Body of pancreas (tissue), 4 donors: ENCODE measurements at regions not wholly inside any gene's neighbourhood (a gene's known extent, or its start where the extent isn't known, plus 50 kb on each side); places are given as distances from the start of the nearest gene placed in this dataset.
"Not testable (repeated sequence)": the region's sequence is repeated elsewhere in the genome, so short reads cannot be mapped to it uniquely, and the experiment has no call there.

Source experiments
- ATAC-seq: fragments of 150-250 bp; one replicate; pipeline ENCODE4 v1.9.1; 2016
- DNase-seq, 4 donors: peaks; one replicate each; pipeline ENCODE4 v3.0.0-alpha.2; 2019
- H3K27ac ChIP-seq, 4 donors: fragments of 200-600 bp; sonication (generic); 1 replicate in 3 of 4; 2 replicates in 1 of 4; pipeline versions ENCODE4 v1.5.1 to v1.6.1; 2016 to 2019; ENCODE audit warnings: mild to moderate bottlenecking in 1 of 4, mixed read lengths in 1 of 4, moderate library complexity in 1 of 4
- H3K27me3 ChIP-seq, 2 donors: fragments of 200-600 bp; sonication (generic); one replicate each; pipeline ENCODE4 v1.6.0; 2016; ENCODE audit warnings: mild to moderate bottlenecking in 1 of 2
- H3K36me3 ChIP-seq, 2 donors: fragments of 200-600 bp; sonication (generic); replicated peaks in 1 of 2; 2 replicates each; pipeline ENCODE4 v1.5.1; 2016; ENCODE audit warnings: low read depth in 2 of 2; ENCODE audit not compliant: insufficient read depth in 1 of 2
- H3K4me1 ChIP-seq: fragments of 200-600 bp; sonication (generic); one replicate; pipeline ENCODE4 v1.6.0; 2016
- H3K4me3 ChIP-seq, 2 donors: fragments of 200-600 bp; sonication (generic); 1 replicate in 1 of 2; 2 replicates in 1 of 2; pipeline ENCODE4 v1.5.1; 2016 to 2019
- H3K9me3 ChIP-seq, 3 donors: fragments of 200-600 bp; sonication (generic); 1 replicate in 2 of 3; 2 replicates in 1 of 3; pipeline ENCODE4 v1.5.1; 2016
- POLR2A ChIP-seq, 3 donors: fragments of 450-650 bp; IDR thresholded peaks; one replicate each; pipeline ENCODE4 v1.6.1; 2016; ENCODE audit warnings: antibody characterized with exemption in 3 of 3, mild to moderate bottlenecking in 2 of 3
- WGBS, 2 donors: methylation state at CpG; one replicate each; pipeline ENCODE4 v1.1.5; 2017; 5-methylcytosine and 5-hydroxymethylcytosine counted together
- intact Hi-C: fragments of 100-400 bp; cut with DNase I; formaldehyde crosslinking; loops from one replicate; pipeline ENCODE4 v1.15.1; 2023
- TF ChIP-seq, protein P1 (sequence below), 7 experiments: fragments of 450-650 bp in 4 of 7; fragments of 200-600 bp in 3 of 7; sonication (generic) in 3 of 7; IDR thresholded peaks; one replicate each; pipeline ENCODE4 v1.5.1; 2016 to 2019; ENCODE audit warnings: antibody characterized with exemption in 7 of 7

DNA sequence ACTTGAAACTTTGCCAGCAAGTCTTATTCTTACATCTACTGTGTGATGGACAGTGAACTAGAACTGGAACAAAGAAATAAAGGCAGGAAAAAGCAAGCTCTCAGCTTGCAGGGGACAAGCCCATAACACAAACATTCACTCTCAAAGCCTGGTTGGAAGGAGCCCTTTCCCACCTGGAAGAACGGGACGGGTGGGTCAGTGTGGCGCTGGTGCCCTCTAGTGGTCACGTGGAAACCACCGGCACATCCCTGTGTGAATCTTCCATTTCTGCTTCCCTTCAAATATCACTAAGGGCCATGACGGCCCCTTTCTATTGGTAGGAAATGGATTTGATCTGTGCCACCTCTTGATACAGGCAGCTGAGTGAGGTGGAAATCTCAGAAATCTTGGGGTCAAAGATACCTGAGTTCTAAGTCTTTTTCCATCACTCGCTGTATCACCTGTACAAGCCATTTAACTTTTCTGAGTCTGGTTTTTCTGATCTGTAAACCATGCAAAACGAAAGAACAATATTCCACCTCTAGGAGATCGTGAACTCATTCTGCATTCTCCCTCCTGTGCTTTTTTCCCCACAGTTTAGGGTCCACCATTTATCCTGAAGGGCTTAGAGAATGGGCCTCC lies 211.6 kb downstream of the MSX2 start:
- Histone ChIP-seq H3K36me3 (no peaks in the 10 kb centered on the region), H3K27ac (no peak overlapping the region), H3K4me1 (no peaks in the 10 kb centered on the region), H3K27me3 (no peaks in the 10 kb centered on the region), H3K9me3 (no peaks in the 10 kb centered on the region), H3K4me3 (no peak overlapping the region)
- 15 to 16% methylated on average over 9 of the region's 9 CpGs for WGBS, 2 donors
- intact Hi-C loops, result loop anchor here (10.0 kb wide), 1 partner anchor 521 kb away; no protein-coding TSS in a partner anchor
- TF ChIP-seq POLR2A (IDR thresholded peaks at IDR 0.05), result no peak
- TF ChIP-seq, protein P1, sequence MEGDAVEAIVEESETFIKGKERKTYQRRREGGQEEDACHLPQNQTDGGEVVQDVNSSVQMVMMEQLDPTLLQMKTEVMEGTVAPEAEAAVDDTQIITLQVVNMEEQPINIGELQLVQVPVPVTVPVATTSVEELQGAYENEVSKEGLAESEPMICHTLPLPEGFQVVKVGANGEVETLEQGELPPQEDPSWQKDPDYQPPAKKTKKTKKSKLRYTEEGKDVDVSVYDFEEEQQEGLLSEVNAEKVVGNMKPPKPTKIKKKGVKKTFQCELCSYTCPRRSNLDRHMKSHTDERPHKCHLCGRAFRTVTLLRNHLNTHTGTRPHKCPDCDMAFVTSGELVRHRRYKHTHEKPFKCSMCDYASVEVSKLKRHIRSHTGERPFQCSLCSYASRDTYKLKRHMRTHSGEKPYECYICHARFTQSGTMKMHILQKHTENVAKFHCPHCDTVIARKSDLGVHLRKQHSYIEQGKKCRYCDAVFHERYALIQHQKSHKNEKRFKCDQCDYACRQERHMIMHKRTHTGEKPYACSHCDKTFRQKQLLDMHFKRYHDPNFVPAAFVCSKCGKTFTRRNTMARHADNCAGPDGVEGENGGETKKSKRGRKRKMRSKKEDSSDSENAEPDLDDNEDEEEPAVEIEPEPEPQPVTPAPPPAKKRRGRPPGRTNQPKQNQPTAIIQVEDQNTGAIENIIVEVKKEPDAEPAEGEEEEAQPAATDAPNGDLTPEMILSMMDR (IDR thresholded peaks at IDR 0.05), result peak; percentile 72 to 92 (median 75)
- peak; percentile 52 for ATAC-seq
- peak; percentile 52 to 67 (median 62) for DNase-seq

DNA sequence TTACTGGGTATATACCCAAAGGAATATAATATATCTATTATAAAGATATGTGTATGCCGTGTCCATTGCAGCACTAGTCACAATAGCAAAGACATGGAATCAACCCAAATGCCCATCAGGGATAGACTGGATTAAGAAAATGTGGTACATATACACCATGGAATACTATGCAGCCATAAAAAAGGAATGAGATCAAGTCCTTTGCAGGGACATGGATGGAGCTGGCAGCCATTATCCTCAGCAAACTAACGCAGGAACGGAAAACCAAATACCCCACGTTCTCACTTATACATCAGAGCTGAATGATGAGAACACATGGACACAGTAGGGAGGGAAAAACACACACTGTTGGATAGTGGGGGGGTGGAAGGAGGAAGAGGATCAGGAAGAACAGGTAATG lies 206.7 kb downstream of the MSX2 start:
- not testable (repeated sequence) for H3K36me3 ChIP-seq, DNase-seq, ATAC-seq, H3K27me3 ChIP-seq, H3K9me3 ChIP-seq, H3K4me1 ChIP-seq, H3K27ac ChIP-seq, H3K4me3 ChIP-seq
- intact Hi-C loops, result loop anchor here (10.0 kb wide), 1 partner anchor 516 kb away; no protein-coding TSS in a partner anchor
- WGBS, 2 donors, result 84 to 89% methylated on average over 4 of the region's 4 CpGs

DNA sequence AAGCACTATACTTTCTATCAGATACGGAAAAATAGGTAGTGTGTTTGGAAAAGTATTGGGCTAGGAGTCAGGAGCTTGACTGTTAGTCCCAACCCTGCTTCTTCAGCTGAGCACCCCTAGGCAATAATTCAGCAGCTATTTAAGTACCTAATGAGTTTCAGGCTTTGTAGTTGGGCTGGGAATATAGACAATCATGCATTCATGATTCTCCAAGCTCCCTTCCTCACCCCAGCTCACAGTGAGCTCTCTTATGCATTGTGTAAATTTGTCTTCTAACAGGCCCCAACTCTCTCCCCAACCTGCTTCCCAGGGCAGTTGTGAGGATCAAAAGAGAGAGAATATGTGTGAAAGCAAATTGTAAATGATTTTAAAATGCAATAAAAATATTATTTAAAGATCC lies 201.2 kb downstream of the MSX2 start:
- intact Hi-C loops, result no loop called here
- Histone ChIP-seq H3K9me3 (no peaks in the 10 kb centered on the region), H3K27me3 (no peaks in the 10 kb centered on the region), H3K27ac (no peak overlapping the region), H3K36me3 (no peaks in the 10 kb centered on the region), H3K4me3 (no peak overlapping the region), H3K4me1 (no peaks in the 10 kb centered on the region)
- DNase-seq, result no peak
- TF ChIP-seq, protein P1 (IDR thresholded peaks at IDR 0.05), result no peak
- TF ChIP-seq POLR2A (IDR thresholded peaks at IDR 0.05), result no peak
- no peak for ATAC-seq
- 95 to 96% methylated on average over 1 of the region's 1 CpG for WGBS, 2 donors

DNA sequence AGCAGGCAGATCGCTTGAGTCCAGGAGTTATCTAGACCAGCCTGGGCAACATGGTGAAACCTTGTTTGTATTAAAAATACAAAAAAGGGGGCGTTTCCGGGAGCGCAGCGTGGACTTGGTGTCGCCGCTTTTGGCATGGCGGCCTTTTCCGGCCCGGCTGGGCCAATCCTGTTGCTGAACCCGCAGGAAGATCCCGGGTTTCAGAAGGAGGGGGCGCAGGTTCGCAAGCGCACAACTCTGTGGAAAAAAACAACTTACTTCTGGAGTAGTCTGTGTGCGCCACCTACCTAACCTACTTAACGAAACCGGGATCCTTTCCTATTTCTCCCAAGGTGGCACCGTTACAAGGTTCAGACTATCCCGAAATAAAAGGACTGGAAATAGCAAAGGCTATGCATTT lies 198.6 kb downstream of the MSX2 start:
- H3K9me3 ChIP-seq, result no peaks in the 10 kb centered on the region
- no peak for ATAC-seq
- H3K27ac ChIP-seq, result no peak overlapping the region
- H3K27me3 ChIP-seq, result no peaks in the 10 kb centered on the region
- no peaks in the 10 kb centered on the region for H3K36me3 ChIP-seq
- TF ChIP-seq, protein P1 (IDR thresholded peaks at IDR 0.05), result no peak
- TF ChIP-seq POLR2A (IDR thresholded peaks at IDR 0.05), result no peak
- no peak for DNase-seq
- no peak overlapping the region for H3K4me3 ChIP-seq
- no peaks in the 10 kb centered on the region for H3K4me1 ChIP-seq
- 83 to 93% methylated on average over 20 of the region's 20 CpGs for WGBS, 2 donors
- intact Hi-C loops, result no loop called here

DNA sequence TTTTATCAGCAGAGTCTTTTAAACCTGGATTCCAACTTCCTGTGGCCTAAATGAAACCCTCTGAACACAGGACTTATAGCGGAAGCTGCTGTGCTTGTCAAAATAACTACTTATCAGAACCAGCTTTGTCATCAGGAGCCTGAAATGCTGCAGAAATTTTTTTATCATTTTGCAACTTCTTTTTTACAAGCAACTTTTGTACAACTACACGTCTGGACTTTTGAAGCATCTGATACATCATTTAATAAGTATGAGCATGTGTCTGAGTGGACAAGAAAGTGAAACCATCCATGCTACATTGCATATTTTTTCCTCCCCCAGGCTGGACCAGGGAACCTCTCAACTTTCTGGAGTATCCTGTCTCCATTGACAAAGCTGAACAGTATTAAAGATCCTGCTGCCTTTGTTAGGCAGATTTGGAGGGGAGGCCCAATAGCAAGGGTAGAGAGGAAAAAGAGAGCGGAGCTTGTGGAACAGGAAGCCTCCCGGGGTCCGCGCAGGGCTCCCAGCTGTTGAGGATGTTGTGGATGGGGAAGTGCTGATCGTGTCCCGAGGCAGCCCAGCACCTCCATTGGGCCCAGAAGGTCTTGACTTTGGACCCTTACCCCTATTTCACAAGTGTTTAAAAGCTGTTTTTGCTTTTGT lies 196.6 kb downstream of the MSX2 start:
- Histone ChIP-seq H3K36me3 (no peaks in the 10 kb centered on the region), H3K27ac (no peak overlapping the region), H3K4me1 (no peaks in the 10 kb centered on the region), H3K4me3 (no peak overlapping the region), H3K9me3 (no peaks in the 10 kb centered on the region), H3K27me3 (no peaks in the 10 kb centered on the region)
- WGBS, 2 donors, result 46 to 67% methylated on average over 8 of the region's 8 CpGs
- DNase-seq (no peak), ATAC-seq (no peak)
- TF ChIP-seq, protein P1 (IDR thresholded peaks at IDR 0.05), result no peak
- no peak for TF ChIP-seq POLR2A (IDR thresholded peaks at IDR 0.05)
- intact Hi-C loops, result no loop called here
